Epithelial cell of proximal tubule (primary cell): ENCODE measurements at regions not wholly inside any gene's neighbourhood (a gene's known extent, or its start where the extent isn't known, plus 50 kb on each side); places are given as distances from the start of the nearest gene placed in this dataset.

Source experiments
- DNase-seq: peaks from one replicate; pipeline ENCODE4 v3.0.0-alpha.2; 2011; ENCODE audit warnings: low read depth
- H3K4me3 ChIP-seq: 2 replicates; pipeline ENCODE4 v1.5.1; 2011; ENCODE audit warnings: low read depth, mild to moderate bottlenecking, low read length
- CTCF ChIP-seq: conservative IDR thresholded peaks from 2 replicates; pipeline ENCODE4 v1.5.1; 2012; ENCODE audit warnings: low read depth, mild to moderate bottlenecking, low read length

- TF ChIP-seq CTCF = no peak
- DNase-seq = no peak
- H3K4me3 ChIP-seq = no peak overlapping the region
Measured at GRCh38 chr2:215740071-215740470, 273.3 kb downstream of the MREG start.

GRCh38 chr2:215738351-215738750 is 275.0 kb downstream of the MREG start:
- H3K4me3 ChIP-seq = no peak overlapping the region
- no peak for TF ChIP-seq CTCF
- no peak for DNase-seq

GRCh38 chr2:215737477-215737876 is 275.9 kb downstream of the MREG start:
- no peak overlapping the region for H3K4me3 ChIP-seq
- TF ChIP-seq CTCF = no peak
- no peak for DNase-seq

- DNase-seq = no peak
- no peak overlapping the region for H3K4me3 ChIP-seq
- TF ChIP-seq CTCF = peak; percentile 36
Measured at GRCh38 chr2:215736653-215737290, 276.6 kb downstream of the MREG start.

- DNase-seq = no peak
- H3K4me3 ChIP-seq = no peak overlapping the region
- no peak for TF ChIP-seq CTCF
Measured at GRCh38 chr2:215731108-215731658, 282.2 kb downstream of the MREG start.

- no peak for TF ChIP-seq CTCF
- H3K4me3 ChIP-seq = no peak overlapping the region
- DNase-seq = no peak
Measured at GRCh38 chr2:215729985-215730620, 283.2 kb downstream of the MREG start.
